ENCODE measurements at regions not wholly inside any gene's neighbourhood (a gene's known extent, or its start where the extent isn't known, plus 50 kb on each side); places are given as distances from the start of the nearest gene placed in this dataset.

DNA sequence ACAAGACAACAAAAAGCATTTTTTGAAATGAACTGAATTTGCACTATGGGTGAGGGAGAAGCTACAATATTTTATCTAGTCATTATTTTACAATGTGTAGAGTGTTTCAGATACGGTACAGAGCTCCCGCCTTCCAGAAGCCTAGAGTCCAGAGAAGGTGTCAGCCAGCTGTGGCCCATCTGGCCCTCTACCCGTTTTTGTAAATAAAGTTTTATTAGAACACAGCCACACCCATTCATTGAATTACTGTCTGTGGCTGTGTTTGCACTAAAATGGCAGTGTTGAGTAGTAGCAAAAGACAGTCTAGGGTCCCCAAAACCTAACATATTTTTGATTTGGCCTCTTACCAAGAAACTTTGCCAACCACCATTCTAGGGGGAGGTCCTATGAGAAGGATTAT lies 162.0 kb downstream of the JCAD start:
- TF ChIP-seq, protein P1, sequence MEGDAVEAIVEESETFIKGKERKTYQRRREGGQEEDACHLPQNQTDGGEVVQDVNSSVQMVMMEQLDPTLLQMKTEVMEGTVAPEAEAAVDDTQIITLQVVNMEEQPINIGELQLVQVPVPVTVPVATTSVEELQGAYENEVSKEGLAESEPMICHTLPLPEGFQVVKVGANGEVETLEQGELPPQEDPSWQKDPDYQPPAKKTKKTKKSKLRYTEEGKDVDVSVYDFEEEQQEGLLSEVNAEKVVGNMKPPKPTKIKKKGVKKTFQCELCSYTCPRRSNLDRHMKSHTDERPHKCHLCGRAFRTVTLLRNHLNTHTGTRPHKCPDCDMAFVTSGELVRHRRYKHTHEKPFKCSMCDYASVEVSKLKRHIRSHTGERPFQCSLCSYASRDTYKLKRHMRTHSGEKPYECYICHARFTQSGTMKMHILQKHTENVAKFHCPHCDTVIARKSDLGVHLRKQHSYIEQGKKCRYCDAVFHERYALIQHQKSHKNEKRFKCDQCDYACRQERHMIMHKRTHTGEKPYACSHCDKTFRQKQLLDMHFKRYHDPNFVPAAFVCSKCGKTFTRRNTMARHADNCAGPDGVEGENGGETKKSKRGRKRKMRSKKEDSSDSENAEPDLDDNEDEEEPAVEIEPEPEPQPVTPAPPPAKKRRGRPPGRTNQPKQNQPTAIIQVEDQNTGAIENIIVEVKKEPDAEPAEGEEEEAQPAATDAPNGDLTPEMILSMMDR (IDR thresholded peaks at IDR 0.05), result no peak
- no peak for TF ChIP-seq ZFX (IDR thresholded peaks at IDR 0.05; ENCODE audit: borderline replicate concordance)
- H3K27ac ChIP-seq, result no peak overlapping the region

DNA sequence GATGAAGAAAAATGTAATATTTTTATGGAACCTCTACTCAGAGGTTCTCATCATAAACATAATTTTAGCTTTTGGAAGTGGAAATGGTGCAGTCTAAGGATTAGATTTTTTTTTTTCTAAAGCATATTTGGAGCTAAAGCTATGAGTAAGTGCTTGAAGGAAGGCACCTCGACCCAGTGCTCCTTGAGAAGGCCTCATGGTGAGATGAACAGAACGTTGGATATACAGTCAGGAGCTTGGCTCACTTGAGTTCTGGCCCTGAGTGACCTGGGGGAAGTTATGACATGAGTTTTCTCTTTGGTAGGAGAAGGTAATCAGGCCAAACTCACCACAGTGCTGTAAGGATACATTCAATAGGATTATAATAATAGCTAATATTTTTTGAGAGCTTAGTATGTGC lies 163.3 kb downstream of the JCAD start:
- no peak overlapping the region for H3K27ac ChIP-seq
- no peak for TF ChIP-seq ZFX (IDR thresholded peaks at IDR 0.05; ENCODE audit: borderline replicate concordance)
- TF ChIP-seq, protein P1 (IDR thresholded peaks at IDR 0.05), result no peak

DNA sequence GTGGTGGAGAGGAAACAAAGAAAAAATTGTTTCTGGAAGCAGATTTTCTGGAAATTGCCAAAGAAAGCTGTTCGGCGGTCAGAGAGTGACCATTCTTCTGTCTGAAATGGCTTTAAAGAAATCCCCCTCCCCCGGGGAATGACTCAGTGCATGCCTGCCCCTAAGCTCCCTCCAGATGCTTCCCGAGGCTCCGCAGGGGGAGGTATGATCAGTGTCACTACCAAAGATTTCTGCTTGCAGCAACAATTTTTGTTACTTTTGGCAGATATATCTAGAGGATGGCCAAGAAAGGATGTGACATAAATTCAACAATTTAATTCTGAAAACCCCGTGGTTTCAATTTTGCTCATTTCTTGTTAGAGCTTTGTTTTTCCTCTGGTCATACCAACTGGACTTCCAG lies 163.9 kb downstream of the JCAD start:
- no peak overlapping the region for H3K27ac ChIP-seq
- TF ChIP-seq, protein P1 (IDR thresholded peaks at IDR 0.05), result no peak

DNA sequence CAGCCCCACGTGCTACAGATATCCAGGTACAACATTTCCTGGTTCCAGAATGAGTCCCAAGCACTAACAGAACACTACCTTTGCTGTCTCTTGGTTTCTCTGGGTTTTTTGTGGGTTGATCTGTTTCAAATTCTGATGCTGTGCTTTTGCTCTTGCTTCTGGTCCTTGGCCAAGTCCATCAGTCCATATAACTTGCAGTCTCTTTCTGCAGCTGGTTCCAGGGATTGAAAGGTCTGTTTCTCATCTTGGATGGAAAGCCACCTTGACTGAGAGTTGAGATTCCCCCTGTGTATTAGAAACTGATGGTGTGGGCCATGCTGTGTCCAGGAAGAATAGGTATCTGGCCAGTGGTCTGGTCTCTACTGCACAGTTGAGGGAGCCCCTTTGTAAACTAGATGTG lies 171.1 kb downstream of the JCAD start:
- TF ChIP-seq, protein P1 (IDR thresholded peaks at IDR 0.05), result no peak
- TF ChIP-seq ZFX (IDR thresholded peaks at IDR 0.05; ENCODE audit: borderline replicate concordance), result no peak
- H3K27ac ChIP-seq, result no peak overlapping the region

DNA sequence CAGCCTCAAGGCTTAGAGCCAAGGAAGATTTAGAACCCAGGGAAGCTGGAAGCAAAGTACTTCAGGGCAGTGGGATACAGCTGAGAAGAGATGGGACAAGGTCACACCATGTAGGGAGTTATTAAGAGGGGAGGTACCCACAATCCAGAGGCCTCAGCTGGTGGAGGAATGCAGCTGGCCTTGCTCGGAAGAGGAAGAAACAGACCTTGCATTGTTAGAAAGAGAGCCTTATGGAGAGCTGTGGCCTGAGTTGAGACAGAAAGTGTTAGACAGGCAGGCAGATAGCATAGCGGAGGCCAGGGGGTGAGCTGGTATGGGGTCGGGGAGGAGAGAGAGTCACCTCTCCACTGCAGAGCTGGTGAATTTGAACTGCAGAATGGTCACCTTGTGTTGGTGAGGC lies 173.1 kb downstream of the JCAD start:
- H3K27ac ChIP-seq, result no peak overlapping the region
- TF ChIP-seq ZFX (IDR thresholded peaks at IDR 0.05; ENCODE audit: borderline replicate concordance), result no peak
- TF ChIP-seq, protein P1 (IDR thresholded peaks at IDR 0.05), result no peak

DNA sequence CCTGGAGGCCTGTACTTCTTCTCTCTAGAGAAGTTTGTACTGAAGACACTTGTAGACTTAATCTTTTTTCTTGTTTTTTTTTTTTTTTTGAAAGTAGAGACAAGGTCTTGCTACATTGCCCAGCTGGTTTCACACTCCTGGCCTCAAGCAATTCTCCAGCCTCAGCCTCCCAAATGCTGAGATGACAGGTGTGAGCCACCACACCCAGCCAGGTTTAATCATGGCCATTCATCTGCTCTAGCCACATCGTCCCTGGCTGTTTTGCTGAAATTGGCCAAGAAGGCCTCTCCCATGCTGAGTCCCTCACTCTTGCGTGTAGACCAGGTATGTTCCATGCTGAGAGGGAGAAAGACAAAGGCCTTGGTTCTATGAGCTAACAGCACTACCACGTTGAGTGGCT lies 176.2 kb downstream of the JCAD start:
- H3K27ac ChIP-seq, result no peak overlapping the region
- TF ChIP-seq, protein P1 (IDR thresholded peaks at IDR 0.05), result no peak

DNA sequence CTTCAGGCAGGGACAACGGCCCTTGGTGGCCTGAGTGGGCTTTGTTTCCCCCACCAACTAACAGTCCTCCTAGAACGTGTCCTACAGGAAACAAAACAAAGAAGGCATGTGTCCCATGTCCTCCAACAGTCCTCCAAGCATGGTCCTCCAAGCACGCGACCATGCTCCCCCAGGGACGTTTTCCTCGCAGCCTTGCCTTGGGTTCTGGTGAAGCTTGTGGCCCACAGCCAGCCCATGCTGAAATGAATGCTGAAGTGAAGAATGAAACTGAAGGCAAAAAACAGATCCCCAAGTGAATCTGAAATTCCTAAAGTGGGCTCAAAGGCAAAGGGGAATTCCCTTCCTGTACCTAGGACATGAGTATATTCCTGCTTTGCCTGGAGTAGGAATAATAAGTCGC lies 176.6 kb downstream of the JCAD start:
- no peak overlapping the region for H3K27ac ChIP-seq

More for the DNA sequence above, 176.6 kb downstream of the JCAD start:
- TF ChIP-seq ZFX (IDR thresholded peaks at IDR 0.05; ENCODE audit: borderline replicate concordance), result no peak
- TF ChIP-seq, protein P1 (IDR thresholded peaks at IDR 0.05), result no peak
